H1 (cell line): ENCODE measurements at regions not wholly inside any gene's neighbourhood (a gene's known extent, or its start where the extent isn't known, plus 50 kb on each side); places are given as distances from the start of the nearest gene placed in this dataset.

Experiments
- CTCF ChIA-PET: fragments of 300-600 bp; sonication (Branson Sonifier 250); formaldehyde crosslinking; loops from one replicate; lab custom pipeline; 2021; ENCODE audit not compliant: partially characterized antibody; lab: Charles Lee
- POLR2A ChIA-PET: fragments of 300-600 bp; sonication (Branson Sonifier 250); formaldehyde crosslinking; loops from one replicate; lab custom pipeline; 2021; ENCODE audit warnings: inconsistent platforms; ENCODE audit not compliant: partially characterized antibody; lab: Charles Lee
- DNase-seq, 2 experiments: peaks; one replicate each; pipeline versions ENCODE4 v3.0.0 to v3.0.0-alpha.2; 2010 to 2022; ENCODE audit warnings: low spot score in 2 of 2, low read depth in 1 of 2, mixed read lengths in 1 of 2
- FAIRE-seq: peaks from 2 replicates; lab custom pipeline; 2011; peaks lifted over from hg19 to GRCh38; lab: Jason Lieb, UNC
- H2AFZ ChIP-seq: 2 replicates; pipeline ENCODE4 v1.8.1; 2012; ENCODE audit warnings: low read length, inconsistent platforms
- H2AK5ac ChIP-seq: 2 replicates; pipeline ENCODE4 v1.6.1; 2013; ENCODE audit warnings: low read depth, low read length
- H2BK120ac ChIP-seq: replicated peaks from 2 replicates; pipeline ENCODE3; 2013; ENCODE audit warnings: low read depth, low read length, inconsistent platforms
- H2BK12ac ChIP-seq: 2 replicates; pipeline ENCODE4 v1.6.1; 2013; ENCODE audit warnings: low read depth, low read length
- H2BK15ac ChIP-seq: 2 replicates; pipeline ENCODE4 v1.6.1; 2013; ENCODE audit warnings: low read length
- H2BK20ac ChIP-seq: 2 replicates; pipeline ENCODE4 v1.6.1; 2013; ENCODE audit warnings: low read length
- H2BK5ac ChIP-seq: 2 replicates; pipeline ENCODE4 v1.6.1; 2013; ENCODE audit warnings: low read depth, low read length
- H3K14ac ChIP-seq: 2 replicates; pipeline ENCODE4 v1.6.1; 2013; ENCODE audit warnings: inconsistent platforms; ENCODE audit not compliant: insufficient read length
- H3K18ac ChIP-seq: 2 replicates; pipeline ENCODE4 v1.6.1; 2013; ENCODE audit warnings: low read length; ENCODE audit errors: extremely low read depth
- H3K23ac ChIP-seq: 2 replicates; pipeline ENCODE4 v1.6.1; 2013; ENCODE audit warnings: inconsistent platforms; ENCODE audit not compliant: insufficient read length
- H3K23me2 ChIP-seq: 2 replicates; pipeline ENCODE4 v1.6.1; 2013; ENCODE audit warnings: low read depth, low read length
- H3K27ac ChIP-seq: 2 replicates; pipeline ENCODE4 v1.6.1; 2011; ENCODE audit warnings: low read depth, low read length, inconsistent platforms
- H3K27me3 ChIP-seq, 4 experiments: replicated peaks in 1 of 4; 1 replicate in 1 of 4; 2 replicates in 3 of 4; pipeline versions ENCODE4 v1.6.1 to v1.8.1; 2011 to 2013; ENCODE audit warnings: low read length in 3 of 4, mild to moderate bottlenecking in 3 of 4, inconsistent platforms in 2 of 4, mixed read lengths in 2 of 4, moderate library complexity in 1 of 4; ENCODE audit not compliant: control insufficient read depth in 3 of 4, insufficient read depth in 3 of 4; ENCODE audit errors: extremely low read depth in 1 of 4
- H3K36me3 ChIP-seq, 4 experiments: 2 replicates each; pipeline versions ENCODE4 v1.6.1 to v1.8.1; 2011 to 2013; ENCODE audit warnings: mild to moderate bottlenecking in 4 of 4, low read length in 3 of 4, moderate library complexity in 2 of 4, control low read depth in 1 of 4, inconsistent platforms in 1 of 4; ENCODE audit not compliant: insufficient read depth in 4 of 4, control insufficient read depth in 2 of 4
- H3K4ac ChIP-seq: replicated peaks from 2 replicates; pipeline ENCODE3; 2013; ENCODE audit warnings: low read length, low read depth, mixed read lengths, inconsistent platforms; ENCODE audit not compliant: insufficient read length
- H3K4me1 ChIP-seq, 4 experiments: replicated peaks in 1 of 4; 1 replicate in 1 of 4; 2 replicates in 3 of 4; pipeline versions ENCODE4 v1.6.1 to v1.8.1; 2011 to 2013; ENCODE audit warnings: low read length in 3 of 4, inconsistent platforms in 2 of 4, mixed read lengths in 1 of 4; ENCODE audit not compliant: insufficient read depth in 4 of 4, control insufficient read depth in 3 of 4
- H3K4me2 ChIP-seq, 2 experiments: 2 replicates each; pipeline versions ENCODE4 v1.6.1 to v1.8.1; 2011 to 2013; ENCODE audit warnings: low read depth in 2 of 2, low read length in 2 of 2, control low read depth in 1 of 2, inconsistent platforms in 1 of 2, mild to moderate bottlenecking in 1 of 2; ENCODE audit not compliant: insufficient read depth in 1 of 2
- H3K4me3 ChIP-seq, 4 experiments: fragments of 200-600, 300-600 bp in 1 of 4; sonication (generic), shearing (Covaris generic), sonication (Bioruptor Twin) in 1 of 4; 2 replicates each; pipeline versions ENCODE4 v1.5.1 to v1.8.1; 2011 to 2016; ENCODE audit warnings: low read length in 4 of 4, low read depth in 3 of 4, control low read depth in 2 of 4, inconsistent platforms in 2 of 4, mild to moderate bottlenecking in 2 of 4, mixed read lengths in 1 of 4, moderate library complexity in 1 of 4; ENCODE audit not compliant: insufficient read depth in 2 of 4; ENCODE audit errors: extremely low read depth in 1 of 4
- H3K56ac ChIP-seq: replicated peaks from 2 replicates; pipeline ENCODE3; 2013; ENCODE audit warnings: low read depth, mild to moderate bottlenecking, mixed read lengths, low read length, inconsistent platforms; ENCODE audit not compliant: insufficient read length
- H3K79me1 ChIP-seq: 2 replicates; pipeline ENCODE4 v1.6.1; 2013; ENCODE audit warnings: low read depth, low read length, control low read depth
- H3K79me2 ChIP-seq, 2 experiments: 2 replicates each; pipeline versions ENCODE4 v1.6.1 to v1.8.1; 2012 to 2013; ENCODE audit warnings: low read length in 2 of 2, mild to moderate bottlenecking in 2 of 2, inconsistent platforms in 1 of 2; ENCODE audit not compliant: insufficient read depth in 2 of 2, control insufficient read depth in 1 of 2
- H3K9ac ChIP-seq, 4 experiments: replicated peaks in 1 of 4; 1 replicate in 1 of 4; 2 replicates in 3 of 4; pipeline versions ENCODE4 v1.6.1 to v1.8.1; 2011 to 2013; ENCODE audit warnings: low read depth in 3 of 4, low read length in 3 of 4, control low read depth in 2 of 4, mild to moderate bottlenecking in 2 of 4, moderate library complexity in 2 of 4, inconsistent platforms in 1 of 4; ENCODE audit errors: extremely low read depth in 1 of 4
- H3K9me3 ChIP-seq, 2 experiments: 2 replicates each; pipeline versions ENCODE4 v1.6.1 to v1.8.1; 2012 to 2013; ENCODE audit warnings: mild to moderate bottlenecking in 2 of 2, moderate library complexity in 2 of 2, control low read depth in 1 of 2, inconsistent platforms in 1 of 2, low read depth in 1 of 2, low read length in 1 of 2, mixed read lengths in 1 of 2; ENCODE audit not compliant: insufficient read depth in 2 of 2
- H4K20me1 ChIP-seq, 2 experiments: replicated peaks in 1 of 2; 2 replicates each; pipeline versions ENCODE3 to v1.8.1; 2011 to 2013; ENCODE audit warnings: inconsistent platforms in 2 of 2, low read length in 2 of 2, mild to moderate bottlenecking in 1 of 2; ENCODE audit not compliant: insufficient read depth in 2 of 2, control insufficient read depth in 1 of 2
- H4K5ac ChIP-seq: 2 replicates; pipeline ENCODE4 v1.6.1; 2013; ENCODE audit warnings: low read length, low read depth, mixed read lengths, inconsistent platforms; ENCODE audit not compliant: insufficient read length
- H4K8ac ChIP-seq: 2 replicates; pipeline ENCODE4 v1.8.0; 2013; ENCODE audit warnings: mild to moderate bottlenecking, moderate library complexity, low read length, inconsistent platforms; ENCODE audit not compliant: insufficient read depth; ENCODE audit errors: extremely low read depth
- H4K91ac ChIP-seq: replicated peaks from 2 replicates; pipeline ENCODE3; 2013; ENCODE audit warnings: low read length, mixed read lengths, inconsistent platforms; ENCODE audit not compliant: insufficient read length
- EP300 ChIP-seq, 2 experiments: IDR thresholded peaks; 1 replicate in 1 of 2; 2 replicates in 1 of 2; pipeline ENCODE4 v1.6.1; 2011 to 2012; ENCODE audit warnings: low read depth in 2 of 2, low read length in 2 of 2, mild to moderate bottlenecking in 2 of 2, borderline replicate concordance in 1 of 2, inconsistent platforms in 1 of 2, moderate library complexity in 1 of 2
- NANOG ChIP-seq: IDR thresholded peaks from 2 replicates; pipeline ENCODE4 v1.6.1; 2011; ENCODE audit warnings: low read length, low read depth, mild to moderate bottlenecking, inconsistent platforms; ENCODE audit not compliant: insufficient read depth, poor library complexity, severe bottlenecking
- SAP30 ChIP-seq: fragments of 300-600 bp; sonication (generic); IDR thresholded peaks from 2 replicates; pipeline ENCODE4 v1.7.1; 2012; ENCODE audit warnings: low read length, moderate library complexity, mild to moderate bottlenecking, inconsistent platforms; ENCODE audit not compliant: insufficient read depth, insufficient replicate concordance
- SIX5 ChIP-seq: IDR thresholded peaks from 2 replicates; pipeline ENCODE4 v1.6.1; 2011; ENCODE audit warnings: mild to moderate bottlenecking, low read depth, low read length
- WGBS, 2 experiments: shearing (Covaris generic) in 1 of 2; methylation state at CpG; one replicate each; pipeline versions ENCODE4 v1.1.6 to v1.1.7; 2013 to 2015; ENCODE audit warnings: low lambda C conversion rate in 2 of 2, mixed read lengths in 2 of 2, inconsistent platforms in 1 of 2, low coverage in 1 of 2, missing lambda C conversion rate in 1 of 2; ENCODE audit not compliant: insufficient replicate concordance in 2 of 2, insufficient coverage in 1 of 2, insufficient read length in 1 of 2; ENCODE audit errors: extremely low coverage in 1 of 2, missing lambda C conversion rate in 1 of 2; 5-methylcytosine and 5-hydroxymethylcytosine counted together

- Histone ChIP-seq H3K4me3 (no peak overlapping the region), H2BK12ac (no peak overlapping the region), H3K79me2 (no peaks in the 10 kb centered on the region), H3K56ac (no peak overlapping the region), H4K5ac (no peak overlapping the region), H4K91ac (no peak overlapping the region), H3K23me2 (no peaks in the 10 kb centered on the region), H2AK5ac (no peak overlapping the region), H3K14ac (no peak overlapping the region), H3K9me3 (no peaks in the 10 kb centered on the region), H3K9ac (no peak overlapping the region), H4K20me1 (no peaks in the 10 kb centered on the region), H2AFZ (no peak overlapping the region), H2BK120ac (no peak overlapping the region), H3K79me1 (no peaks in the 10 kb centered on the region), H3K4me2 (no peak overlapping the region), H4K8ac (no peak overlapping the region), H3K23ac (no peak overlapping the region), H3K27me3 (peaks cover 0 to 1% (median 0%) of the 10 kb centered on the region in 4 experiments; a peak in 1 of 7 replicates), H3K4ac (no peak overlapping the region), H3K18ac (no peak overlapping the region), H3K36me3 (no peaks in the 10 kb centered on the region), H2BK20ac (no peak overlapping the region), H3K4me1 (no peaks in the 10 kb centered on the region), H2BK5ac (no peak overlapping the region), H2BK15ac (no peak overlapping the region), H3K27ac (no peak overlapping the region)
- TF ChIP-seq EP300 (IDR thresholded peaks at IDR 0.05; ENCODE audit: borderline replicate concordance in 1 of 2, low read depth in 2 of 2, low read length in 2 of 2) (no peak), SIX5 (no peak), NANOG (no peak), SAP30 (no peak)
- POLR2A ChIA-PET: no interaction called here
- 93% methylated on average over 4 of the region's 4 CpGs; no CpG with 5 or more reads in 1 of the 2 experiments for WGBS, 2 experiments
- no peak for FAIRE-seq
- DNase-seq: no peak
- CTCF ChIA-PET: no interaction called here
These were observed 258.3 kb downstream of the SRGAP2C start for GRCh38 chr1:121443001-121443540.
